ENCODE measurements at regions not wholly inside any gene's neighbourhood (a gene's known extent, or its start where the extent isn't known, plus 50 kb on each side); places are given as distances from the start of the nearest gene placed in this dataset.

- no peak overlapping the region for H3K9ac ChIP-seq (ENCODE audit: low read depth, low read length)
- no peak overlapping the region for H3K4me3 ChIP-seq (ENCODE audit: insufficient read depth, low read depth, low read length)
- DNase-seq (no peak), ATAC-seq (ENCODE audit: low read depth) (no peak)
- H3K36me3 ChIP-seq (ENCODE audit: control insufficient read depth, insufficient read depth, low read length), result no peaks in the 10 kb centered on the region
- H3K4me2 ChIP-seq (ENCODE audit: low read depth, low read length), result no peak overlapping the region
- BruUV-seq (replicated peaks), result no TSS peak
- H4K8ac ChIP-seq (ENCODE audit: low read depth in 2 of 2, low read length in 2 of 2), result no peak overlapping the region
- no peaks in the 10 kb centered on the region for H3K4me1 ChIP-seq (ENCODE audit: control insufficient read depth, insufficient read depth, low read length)
- no peak overlapping the region for H3K56ac ChIP-seq (ENCODE audit: extremely low read depth, insufficient read depth, low read length)
- no peak overlapping the region for H2BK120ac ChIP-seq (ENCODE audit: low read depth, low read length)
- in situ Hi-C loops (cut with MboI; ENCODE audit: low sequenced_read_pairs) (no loop called here), intact Hi-C loops (cut with micrococcal nuclease) (no loop called here), dilution Hi-C loops (cut with HindIII; ENCODE audit: low sequenced_read_pairs, unreplicated experiment) (no loop called here)
- H2BK5ac ChIP-seq (ENCODE audit: low read depth, low read length, poor library complexity, severe bottlenecking), result no peak overlapping the region
- no peak overlapping the region for H3K18ac ChIP-seq (ENCODE audit: low read depth, low read length)
- H4K91ac ChIP-seq (ENCODE audit: insufficient read depth, low read depth, low read length), result no peak overlapping the region
- POLR2A ChIA-PET (ENCODE audit: unreplicated experiment), result no interaction called here
- no peak overlapping the region for H3K27ac ChIP-seq (ENCODE audit: insufficient read depth, low read length)
- no peak overlapping the region for H4K5ac ChIP-seq (ENCODE audit: low read depth, low read length)
- H3K79me1 ChIP-seq (ENCODE audit: low read depth in 1 of 2, low read length in 2 of 2), result no peaks in the 10 kb centered on the region
- no peak overlapping the region for H2AK5ac ChIP-seq (ENCODE audit: low read depth, low read length)
- TF ChIP-seq SMC3 (IDR thresholded peaks at IDR 0.05; ENCODE audit: low read depth, low read length) (no peak), POLR2A (IDR thresholded peaks at IDR 0.05; ENCODE audit: low read depth, low read length) (no peak), MAZ (IDR thresholded peaks at IDR 0.05; ENCODE audit: borderline replicate concordance, low read depth, low read length) (no peak), RAD21 (IDR thresholded peaks at IDR 0.05; ENCODE audit: low read length) (no peak), CTCF (conservative IDR thresholded peaks at IDR 0.05; ENCODE audit: low read depth, low read length) (no peak), RCOR1 (IDR thresholded peaks at IDR 0.05; ENCODE audit: insufficient replicate concordance, low read length) (no peak), CEBPB (IDR thresholded peaks at IDR 0.05; ENCODE audit: low read depth, low read length) (no peak), ELK1 (IDR thresholded peaks at IDR 0.05; ENCODE audit: borderline replicate concordance, low read depth, low read length) (no peak), BHLHE40 (IDR thresholded peaks at IDR 0.05; ENCODE audit: low read depth, low read length) (no peak), CHD1 (IDR thresholded peaks at IDR 0.05; ENCODE audit: low read depth, low read length) (no peak), NFE2L2 (IDR thresholded peaks at IDR 0.05; ENCODE audit: low read depth, low read length) (no peak), MXI1 (IDR thresholded peaks at IDR 0.05; ENCODE audit: borderline replicate concordance, low read depth, low read length) (no peak), MAFK (IDR thresholded peaks at IDR 0.05; ENCODE audit: low read depth, low read length) (no peak), RFX5 (IDR thresholded peaks at IDR 0.05; ENCODE audit: low read depth, low read length) (no peak), FOS (IDR thresholded peaks at IDR 0.05; ENCODE audit: low read depth, low read length) (no peak)
- TF ChIP-seq, protein P1, sequence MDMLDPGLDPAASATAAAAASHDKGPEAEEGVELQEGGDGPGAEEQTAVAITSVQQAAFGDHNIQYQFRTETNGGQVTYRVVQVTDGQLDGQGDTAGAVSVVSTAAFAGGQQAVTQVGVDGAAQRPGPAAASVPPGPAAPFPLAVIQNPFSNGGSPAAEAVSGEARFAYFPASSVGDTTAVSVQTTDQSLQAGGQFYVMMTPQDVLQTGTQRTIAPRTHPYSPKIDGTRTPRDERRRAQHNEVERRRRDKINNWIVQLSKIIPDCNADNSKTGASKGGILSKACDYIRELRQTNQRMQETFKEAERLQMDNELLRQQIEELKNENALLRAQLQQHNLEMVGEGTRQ (IDR thresholded peaks at IDR 0.05; ENCODE audit: low read depth, low read length), result no peak
- H3K4ac ChIP-seq (ENCODE audit: low read depth, low read length), result no peak overlapping the region
- CTCF ChIA-PET, result no interaction called here
- H3K9me1 ChIP-seq (ENCODE audit: insufficient read depth, low read length), result no peaks in the 10 kb centered on the region
- H2BK20ac ChIP-seq (ENCODE audit: low read depth, low read length), result no peak overlapping the region
- peaks cover 2% of the 10 kb centered on the region; the same call in 1 of the 2 replicates for H3K9me3 ChIP-seq (ENCODE audit: control insufficient read depth, insufficient read depth, low read length)
- no peak overlapping the region for H3K23ac ChIP-seq (ENCODE audit: low read depth, low read length)
- no peaks in the 10 kb centered on the region for H3K27me3 ChIP-seq (ENCODE audit: control insufficient read depth, insufficient read depth, low read length)
- H4K20me1 ChIP-seq (ENCODE audit: insufficient read depth, low read length), result no peaks in the 10 kb centered on the region
- H3K14ac ChIP-seq (replicated peaks; ENCODE audit: low read depth, low read length), result no peak overlapping the region
- H2AFZ ChIP-seq (replicated peaks; ENCODE audit: low read length, poor library complexity), result no peak overlapping the region
- no CpG with 5 or more reads among the region's 2 CpGs for WGBS, 2 experiments (ENCODE audit: extremely low coverage in 2 of 2, insufficient read length in 1 of 2)
- H2BK15ac ChIP-seq (ENCODE audit: low read depth, low read length), result no peak overlapping the region
- no peak overlapping the region for H2AK9ac ChIP-seq (replicated peaks; ENCODE audit: low read depth, low read length, poor library complexity)
Observed at GRCh38 chr21:23899561-23899960, 1707.7 kb downstream of the MRPL39 start.

Data from IMR-90 (cell line).